Ramos (cell line): ENCODE measurements at regions not wholly inside any gene's neighbourhood (a gene's known extent, or its start where the extent isn't known, plus 50 kb on each side); places are given as distances from the start of the nearest gene placed in this dataset.

Experiments
- in situ Hi-C: fragments of 300-500 bp; cut with MboI; formaldehyde crosslinking; loops from one replicate; pipeline ENCODE4 v1.14.3; 2022; ENCODE audit warnings: low sequenced_read_pairs; ENCODE audit not compliant: unreplicated experiment

GRCh38 chr6:159118924-159119323, 50.3 kb upstream of the FNDC1 start:
- in situ Hi-C loops = loop anchor here (25.0 kb wide), 1 partner anchor 882 kb away; no protein-coding TSS in a partner anchor

- in situ Hi-C loops = loop anchor here (25.0 kb wide), 1 partner anchor 880 kb away; no protein-coding TSS in a partner anchor
These were observed 51.6 kb upstream of the FNDC1 start for GRCh38 chr6:159117563-159117962.

GRCh38 chr6:159117046-159117445, 52.2 kb upstream of the FNDC1 start:
- in situ Hi-C loops = loop anchor here (25.0 kb wide), 1 partner anchor 880 kb away; no protein-coding TSS in a partner anchor

- in situ Hi-C loops = loop anchor here (25.0 kb wide), 1 partner anchor 879 kb away; no protein-coding TSS in a partner anchor
These were observed 52.9 kb upstream of the FNDC1 start for GRCh38 chr6:159116343-159116742.

GRCh38 chr6:159114569-159114968, 54.6 kb upstream of the FNDC1 start:
- in situ Hi-C loops = loop anchor here (25.0 kb wide), 1 partner anchor 877 kb away; no protein-coding TSS in a partner anchor

GRCh38 chr6:159113223-159113622, 56.0 kb upstream of the FNDC1 start:
- in situ Hi-C loops = loop anchor here (25.0 kb wide), 1 partner anchor 876 kb away; no protein-coding TSS in a partner anchor

- in situ Hi-C loops = loop anchor here (25.0 kb wide), 1 partner anchor 875 kb away; no protein-coding TSS in a partner anchor
These were observed 56.5 kb upstream of the FNDC1 start for GRCh38 chr6:159112714-159113113.

- in situ Hi-C loops = loop anchor here (25.0 kb wide), 1 partner anchor 873 kb away; no protein-coding TSS in a partner anchor
These were observed 58.5 kb upstream of the FNDC1 start for GRCh38 chr6:159110748-159111147.

- in situ Hi-C loops = loop anchor here (25.0 kb wide), 1 partner anchor 873 kb away; no protein-coding TSS in a partner anchor
These were observed 59.2 kb upstream of the FNDC1 start for GRCh38 chr6:159110013-159110412.

GRCh38 chr6:159109391-159109790, 59.8 kb upstream of the FNDC1 start:
- in situ Hi-C loops = loop anchor here (10.0 to 25.0 kb wide), 2 partner anchors 295 to 872 kb away; partner anchors contain the start of gene EZR

- in situ Hi-C loops = loop anchor here (10.0 to 25.0 kb wide), 2 partner anchors 294 to 871 kb away; partner anchors contain the start of gene EZR
These were observed 60.7 kb upstream of the FNDC1 start for GRCh38 chr6:159108426-159108985.

GRCh38 chr6:159107451-159108260, 61.5 kb upstream of the FNDC1 start:
- in situ Hi-C loops = loop anchor here (10.0 to 25.0 kb wide), 2 partner anchors 293 to 870 kb away; partner anchors contain the start of gene EZR

- in situ Hi-C loops = loop anchor here (10.0 to 25.0 kb wide), 2 partner anchors 292 to 869 kb away; partner anchors contain the start of gene EZR
These were observed 61.9 kb upstream of the TAGAP start for GRCh38 chr6:159106627-159107241.

GRCh38 chr6:159105716-159106115, 60.9 kb upstream of the TAGAP start:
- in situ Hi-C loops = loop anchor here (10.0 to 25.0 kb wide), 2 partner anchors 291 to 868 kb away; partner anchors contain the start of gene EZR

- in situ Hi-C loops = loop anchor here (5.0 to 25.0 kb wide), 4 partner anchors 63 to 868 kb away; partner anchors contain the start of genes EZR and TAGAP
These were observed 60.1 kb upstream of the TAGAP start for GRCh38 chr6:159104931-159105330.

GRCh38 chr6:159104163-159104925, 59.6 kb upstream of the TAGAP start:
- in situ Hi-C loops = loop anchor here (5.0 to 25.0 kb wide), 4 partner anchors 62 to 867 kb away; partner anchors contain the start of genes EZR and TAGAP

GRCh38 chr6:159103396-159104162, 58.8 kb upstream of the TAGAP start:
- in situ Hi-C loops = loop anchor here (5.0 to 25.0 kb wide), 4 partner anchors 61 to 866 kb away; partner anchors contain the start of genes EZR and TAGAP
